ENCODE measurements at regions not wholly inside any gene's neighbourhood (a gene's known extent, or its start where the extent isn't known, plus 50 kb on each side); places are given as distances from the start of the nearest gene placed in this dataset.

DNA sequence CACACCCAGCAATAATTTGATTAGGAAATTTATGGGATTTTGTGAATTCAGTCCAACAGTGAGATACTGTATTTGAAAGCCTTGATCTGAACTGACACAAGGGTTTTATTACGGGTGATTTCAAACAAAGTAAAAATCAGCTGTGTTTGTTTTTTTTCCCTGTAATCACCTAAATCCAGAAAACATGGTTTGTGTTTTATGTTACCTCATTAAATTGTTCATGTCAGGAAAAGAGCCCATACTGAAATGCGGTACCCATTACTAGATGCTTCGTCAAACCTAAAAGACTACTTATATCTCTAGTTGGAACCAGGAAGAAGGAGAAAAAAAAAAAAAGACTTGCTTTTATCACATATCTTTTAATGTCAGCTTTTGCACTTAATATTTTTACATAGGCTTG lies 811.9 kb upstream of the RGS18 start:
- TF ChIP-seq, protein P1, sequence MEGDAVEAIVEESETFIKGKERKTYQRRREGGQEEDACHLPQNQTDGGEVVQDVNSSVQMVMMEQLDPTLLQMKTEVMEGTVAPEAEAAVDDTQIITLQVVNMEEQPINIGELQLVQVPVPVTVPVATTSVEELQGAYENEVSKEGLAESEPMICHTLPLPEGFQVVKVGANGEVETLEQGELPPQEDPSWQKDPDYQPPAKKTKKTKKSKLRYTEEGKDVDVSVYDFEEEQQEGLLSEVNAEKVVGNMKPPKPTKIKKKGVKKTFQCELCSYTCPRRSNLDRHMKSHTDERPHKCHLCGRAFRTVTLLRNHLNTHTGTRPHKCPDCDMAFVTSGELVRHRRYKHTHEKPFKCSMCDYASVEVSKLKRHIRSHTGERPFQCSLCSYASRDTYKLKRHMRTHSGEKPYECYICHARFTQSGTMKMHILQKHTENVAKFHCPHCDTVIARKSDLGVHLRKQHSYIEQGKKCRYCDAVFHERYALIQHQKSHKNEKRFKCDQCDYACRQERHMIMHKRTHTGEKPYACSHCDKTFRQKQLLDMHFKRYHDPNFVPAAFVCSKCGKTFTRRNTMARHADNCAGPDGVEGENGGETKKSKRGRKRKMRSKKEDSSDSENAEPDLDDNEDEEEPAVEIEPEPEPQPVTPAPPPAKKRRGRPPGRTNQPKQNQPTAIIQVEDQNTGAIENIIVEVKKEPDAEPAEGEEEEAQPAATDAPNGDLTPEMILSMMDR (IDR thresholded peaks at IDR 0.05; ENCODE audit: unreplicated experiment): no peak
- Mint-ChIP-seq H3K4me3 (ENCODE audit: low read depth) (no peak overlapping the region), H3K27ac (no peak overlapping the region), H3K9me3 (ENCODE audit: low read depth) (peaks cover 8% of the 10 kb centered on the region), H3K36me3 (ENCODE audit: insufficient read depth) (no peaks in the 10 kb centered on the region), H3K27me3 (no peaks in the 10 kb centered on the region), H3K4me1 (ENCODE audit: low read depth) (no peaks in the 10 kb centered on the region)
- no peak for DNase-seq (ENCODE audit: low spot score, unreplicated experiment)

DNA sequence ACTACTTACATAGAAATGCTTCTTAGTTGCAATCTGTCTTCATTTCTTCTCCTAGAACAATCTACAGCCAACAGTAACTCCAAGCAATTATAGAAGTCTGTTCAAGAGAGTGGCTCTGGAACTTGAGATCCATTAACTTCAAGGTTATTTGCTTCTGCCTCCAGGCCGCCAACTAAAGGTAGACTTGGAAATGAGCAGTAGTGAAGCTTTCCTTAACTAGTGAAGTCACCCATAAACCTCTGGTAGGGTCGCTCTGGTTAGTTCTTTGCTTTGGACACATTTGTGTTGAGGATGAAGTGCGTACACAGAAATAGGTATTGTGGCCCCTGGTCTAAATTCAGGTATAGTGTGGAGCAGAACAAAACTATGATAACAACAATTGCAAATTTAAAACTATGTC lies 809.9 kb upstream of the RGS18 start:
- H3K4me3 Mint-ChIP-seq (ENCODE audit: low read depth): no peak overlapping the region
- peaks cover 5% of the 10 kb centered on the region for H3K9me3 Mint-ChIP-seq (ENCODE audit: low read depth)
- DNase-seq (ENCODE audit: low spot score, unreplicated experiment): no peak
- H3K4me1 Mint-ChIP-seq (ENCODE audit: low read depth): no peaks in the 10 kb centered on the region
- H3K27ac Mint-ChIP-seq: no peak overlapping the region
- no peaks in the 10 kb centered on the region for H3K36me3 Mint-ChIP-seq (ENCODE audit: insufficient read depth)
- TF ChIP-seq, protein P1 (IDR thresholded peaks at IDR 0.05; ENCODE audit: unreplicated experiment): no peak
- no peaks in the 10 kb centered on the region for H3K27me3 Mint-ChIP-seq

DNA sequence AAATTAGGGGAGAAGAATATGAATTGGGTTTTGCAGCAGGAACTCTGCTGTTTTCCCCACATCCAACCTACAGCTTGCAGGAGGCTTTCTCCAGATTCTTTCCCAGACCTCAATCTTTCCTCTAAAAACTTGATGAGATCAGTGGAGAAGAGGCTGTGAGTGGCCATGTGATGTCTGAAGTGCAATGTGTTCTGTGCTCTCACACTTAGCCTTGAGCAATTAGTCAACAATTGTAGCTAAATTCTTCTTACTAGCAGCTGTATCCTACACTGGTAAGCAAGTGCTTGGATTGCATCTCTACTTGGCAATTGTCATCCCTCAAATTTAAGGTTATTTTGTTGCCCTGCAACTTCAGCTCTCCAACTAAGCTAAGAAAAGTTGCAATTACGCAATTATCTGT lies 807.3 kb upstream of the RGS18 start:
- no peak overlapping the region for H3K27ac Mint-ChIP-seq
- no peaks in the 10 kb centered on the region for H3K27me3 Mint-ChIP-seq
- H3K4me1 Mint-ChIP-seq (ENCODE audit: low read depth): no peaks in the 10 kb centered on the region
- no peaks in the 10 kb centered on the region for H3K36me3 Mint-ChIP-seq (ENCODE audit: insufficient read depth)
- TF ChIP-seq, protein P1 (IDR thresholded peaks at IDR 0.05; ENCODE audit: unreplicated experiment): no peak
- H3K9me3 Mint-ChIP-seq (ENCODE audit: low read depth): no peaks in the 10 kb centered on the region
- no peak for DNase-seq (ENCODE audit: low spot score, unreplicated experiment)
- H3K4me3 Mint-ChIP-seq (ENCODE audit: low read depth): no peak overlapping the region

DNA sequence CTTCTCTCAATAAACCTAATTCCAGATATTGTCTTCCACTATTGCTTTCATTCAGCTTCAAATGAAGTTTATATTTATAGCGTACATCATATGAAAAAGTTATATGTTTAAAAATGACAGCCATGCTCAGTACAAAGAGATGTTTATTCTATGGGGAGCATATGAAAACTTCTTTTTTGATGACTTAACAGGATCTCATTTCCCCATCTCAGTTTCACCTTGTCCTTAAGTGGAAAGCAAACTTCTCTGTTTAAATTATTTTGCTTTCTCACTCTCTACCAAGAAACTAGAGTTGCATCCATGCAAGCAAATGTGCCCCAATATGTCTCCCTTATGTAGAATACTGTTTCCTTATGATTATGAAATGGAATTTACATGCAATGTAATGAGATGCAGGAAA lies 799.5 kb upstream of the RGS18 start:
- TF ChIP-seq, protein P1 (IDR thresholded peaks at IDR 0.05; ENCODE audit: unreplicated experiment): no peak
- no peak for DNase-seq (ENCODE audit: low spot score, unreplicated experiment)
- H3K27ac Mint-ChIP-seq: no peak overlapping the region
- H3K36me3 Mint-ChIP-seq (ENCODE audit: insufficient read depth): no peaks in the 10 kb centered on the region
- H3K27me3 Mint-ChIP-seq: no peaks in the 10 kb centered on the region
- no peak overlapping the region for H3K4me3 Mint-ChIP-seq (ENCODE audit: low read depth)
- H3K4me1 Mint-ChIP-seq (ENCODE audit: low read depth): peaks cover 6% of the 10 kb centered on the region
- no peaks in the 10 kb centered on the region for H3K9me3 Mint-ChIP-seq (ENCODE audit: low read depth)

DNA sequence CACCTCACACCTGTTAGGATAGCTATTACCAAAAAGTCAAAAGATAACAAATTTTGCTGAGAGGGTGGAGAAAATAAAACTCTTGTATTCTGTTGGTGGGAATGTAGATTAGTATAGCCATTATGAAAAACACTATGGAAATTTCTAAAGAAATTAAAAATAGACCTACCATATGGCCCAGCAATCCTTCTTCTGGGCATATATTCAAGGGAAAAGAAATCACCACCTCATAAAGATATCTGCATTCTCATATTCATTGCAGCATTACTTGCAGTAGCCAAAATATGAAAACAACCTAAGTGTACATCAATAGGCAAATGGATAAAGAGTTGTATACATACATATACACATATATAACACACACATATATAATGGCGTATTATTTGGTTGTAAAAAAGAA lies 791.6 kb upstream of the RGS18 start:
- Mint-ChIP-seq H3K9me3 (ENCODE audit: low read depth) (peaks cover 7% of the 10 kb centered on the region), H3K27ac (no peak overlapping the region), H3K27me3 (no peaks in the 10 kb centered on the region), H3K36me3 (ENCODE audit: insufficient read depth) (no peaks in the 10 kb centered on the region), H3K4me1 (ENCODE audit: low read depth) (peaks cover 20% of the 10 kb centered on the region), H3K4me3 (ENCODE audit: low read depth) (no peak overlapping the region)
- TF ChIP-seq, protein P1 (IDR thresholded peaks at IDR 0.05; ENCODE audit: unreplicated experiment): no peak
- no peak for DNase-seq (ENCODE audit: low spot score, unreplicated experiment)

Measured in progenitor cell of endocrine pancreas (in vitro differentiated cells).